SK-N-SH (cell line): ENCODE measurements at regions not wholly inside any gene's neighbourhood (a gene's known extent, or its start where the extent isn't known, plus 50 kb on each side); places are given as distances from the start of the nearest gene placed in this dataset.
"Not testable (repeated sequence)": the region's sequence is repeated elsewhere in the genome, so short reads cannot be mapped to it uniquely, and the experiment has no call there.

Experiments
- CTCF ChIA-PET: fragments of 300-600, 350-600 bp; formaldehyde crosslinking; extraction: SDS; loops from one replicate; lab custom pipeline; 2021; lab: Yijun Ruan, JAX
- POLR2A ChIA-PET: fragments of 350-600 bp; sonication (Branson Sonifier 250); formaldehyde crosslinking; extraction: SDS; loops from one replicate; lab custom pipeline; 2020; ENCODE audit warnings: antibody characterized with exemption, inconsistent platforms; lab: Yijun Ruan, JAX
- DNase-seq: peaks from one replicate; pipeline ENCODE4 v3.0.0; 2012
- H2AFZ ChIP-seq: fragments of 200-600 bp; sonication (generic); 2 replicates; pipeline ENCODE4 v1.8.1; 2016; ENCODE audit warnings: antibody characterized with exemption, mild to moderate bottlenecking, low read depth
- H3F3A ChIP-seq: fragments of 200-600 bp; sonication (generic); replicated peaks from 2 replicates; pipeline ENCODE3; 2016; ENCODE audit warnings: antibody characterized with exemption, mild to moderate bottlenecking; ENCODE audit not compliant: insufficient read depth
- H3K27ac ChIP-seq, 2 experiments: fragments of 200-500 bp in 1 of 2; fragments of 200-600 bp in 1 of 2; sonication (Bioruptor generic) in 1 of 2; sonication (generic), shearing (Covaris generic) in 1 of 2; 2 replicates each; pipeline versions ENCODE4 v1.5.1 to v1.6.1; 2014 to 2016; ENCODE audit warnings: low read depth in 2 of 2, inconsistent platforms in 1 of 2, low read length in 1 of 2, mild to moderate bottlenecking in 1 of 2, mixed read lengths in 1 of 2
- H3K27me3 ChIP-seq: fragments of 200-600 bp; sonication (generic), shearing (Covaris generic); 2 replicates; pipeline ENCODE4 v1.6.1; 2016; ENCODE audit warnings: mixed run types; ENCODE audit not compliant: insufficient read depth
- H3K36me3 ChIP-seq, 2 experiments: fragments of 200-500 bp in 1 of 2; fragments of 200-600 bp in 1 of 2; sonication (Bioruptor generic) in 1 of 2; sonication (generic) in 1 of 2; replicated peaks in 1 of 2; 2 replicates each; pipeline versions ENCODE3 to v1.5.1; 2014 to 2016; ENCODE audit warnings: low read length in 1 of 2, mild to moderate bottlenecking in 1 of 2; ENCODE audit not compliant: insufficient read depth in 2 of 2, control insufficient read depth in 1 of 2
- H3K4me1 ChIP-seq, 2 experiments: fragments of 200-500 bp in 1 of 2; fragments of 200-600 bp in 1 of 2; sonication (Bioruptor generic) in 1 of 2; sonication (generic), shearing (Covaris generic) in 1 of 2; 2 replicates each; pipeline versions ENCODE4 v1.5.1 to v1.6.1; 2014 to 2016; ENCODE audit warnings: low read depth in 1 of 2, low read length in 1 of 2, mixed run types in 1 of 2; ENCODE audit not compliant: insufficient read depth in 2 of 2, control insufficient read depth in 1 of 2
- H3K4me2 ChIP-seq: fragments of 200-600 bp; sonication (generic), shearing (Covaris generic); 2 replicates; pipeline ENCODE4 v1.6.1; 2017; ENCODE audit warnings: mixed run types
- H3K4me3 ChIP-seq, 2 experiments: fragments of 200-500 bp in 1 of 2; fragments of 200-600 bp in 1 of 2; sonication (Bioruptor generic) in 1 of 2; sonication (generic), shearing (Covaris generic) in 1 of 2; 2 replicates each; pipeline versions ENCODE4 v1.5.1 to v1.8.1; 2014 to 2016; ENCODE audit warnings: low read depth in 2 of 2, inconsistent platforms in 1 of 2, low read length in 1 of 2, mild to moderate bottlenecking in 1 of 2, mixed read lengths in 1 of 2, moderate library complexity in 1 of 2
- H3K79me2 ChIP-seq: fragments of 200-600 bp; sonication (generic); 2 replicates; pipeline ENCODE4 v1.8.1; 2017; ENCODE audit warnings: mild to moderate bottlenecking; ENCODE audit not compliant: insufficient read depth
- H3K9ac ChIP-seq: fragments of 200-600 bp; sonication (generic); 2 replicates; pipeline ENCODE4 v1.6.1; 2017; ENCODE audit warnings: mixed run types
- H3K9me2 ChIP-seq: fragments of 200-600 bp; sonication (generic); 2 replicates; pipeline ENCODE4 v1.6.1; 2017; ENCODE audit warnings: mixed run types
- H3K9me3 ChIP-seq: fragments of 200-600 bp; sonication (generic); 2 replicates; pipeline ENCODE4 v1.6.1; 2017; ENCODE audit warnings: mixed run types, mild to moderate bottlenecking, moderate library complexity
- H4K20me1 ChIP-seq: fragments of 200-600 bp; sonication (generic); 2 replicates; pipeline ENCODE4 v1.6.1; 2017; ENCODE audit warnings: mild to moderate bottlenecking, mixed run types; ENCODE audit not compliant: insufficient read depth
- CTCF ChIP-seq: fragments of 200-600 bp; sonication (generic); IDR thresholded peaks from 2 replicates; pipeline ENCODE4 v1.6.1; 2017; ENCODE audit warnings: antibody characterized with exemption, mild to moderate bottlenecking, moderate library complexity
- EZH2phosphoT487 ChIP-seq: fragments of 200-600 bp; sonication (generic); IDR thresholded peaks from 2 replicates; pipeline ENCODE4 v1.6.1; 2017; ENCODE audit warnings: low read depth, mixed run types, mild to moderate bottlenecking, antibody characterized with exemption, moderate library complexity, borderline replicate concordance
- FOXM1 ChIP-seq: IDR thresholded peaks from 2 replicates; pipeline ENCODE4 v1.4.0; 2012; ENCODE audit warnings: low read depth, mild to moderate bottlenecking
- GABPA ChIP-seq: IDR thresholded peaks from 2 replicates; pipeline ENCODE4 v1.4.0; 2012; ENCODE audit warnings: low read depth, mild to moderate bottlenecking
- GATA2 ChIP-seq: sonication (generic); formaldehyde crosslinking; IDR thresholded peaks from 2 replicates; pipeline ENCODE4 v1.5.0; 2020; ENCODE audit warnings: mild to moderate bottlenecking, missing genetic modification reagents
- NFIC ChIP-seq: IDR thresholded peaks from 2 replicates; pipeline ENCODE4 v1.4.0; 2012; ENCODE audit warnings: borderline replicate concordance
- PBX3 ChIP-seq: IDR thresholded peaks from 2 replicates; pipeline ENCODE4; 2012
- SIN3A ChIP-seq: IDR thresholded peaks from 2 replicates; pipeline ENCODE4 v1.6.1; 2012; ENCODE audit warnings: low read depth, mild to moderate bottlenecking, low read length, moderate library complexity, borderline replicate concordance
- TAF1 ChIP-seq: IDR thresholded peaks from 2 replicates; pipeline ENCODE4 v1.6.1; 2012; ENCODE audit warnings: low read depth, mild to moderate bottlenecking, low read length, moderate library complexity, borderline replicate concordance
- YY1 ChIP-seq: IDR thresholded peaks from 2 replicates; pipeline ENCODE4 v1.4.0; 2012; ENCODE audit warnings: low read depth, mild to moderate bottlenecking
- WGBS: methylation state at CpG from one replicate; pipeline ENCODE4 v1.1.6; 2017; ENCODE audit warnings: low lambda C conversion rate; 5-methylcytosine and 5-hydroxymethylcytosine counted together
- TF ChIP-seq, protein P1 (sequence below): IDR thresholded peaks from 2 replicates; pipeline ENCODE4 v1.4.0; 2012; ENCODE audit warnings: low read depth, borderline replicate concordance
- TF ChIP-seq, protein P2 (sequence below): IDR thresholded peaks from 2 replicates; pipeline ENCODE4 v1.4.0; 2012; ENCODE audit warnings: low read depth, borderline replicate concordance

GRCh38 chr18:67451960-67452359 lies 64.6 kb downstream of the DSEL start:
- Histone ChIP-seq H3K27ac (no peak overlapping the region), H3K4me1 (no peaks in the 10 kb centered on the region; a peak in 1 of 4 replicates), H3K9me3 (no peaks in the 10 kb centered on the region), H3K9me2 (no peaks in the 10 kb centered on the region), H3F3A (no peaks in the 10 kb centered on the region), H3K4me2 (no peak overlapping the region), H2AFZ (no peak overlapping the region), H3K9ac (no peak overlapping the region), H3K4me3 (no peak overlapping the region), H3K27me3 (no peaks in the 10 kb centered on the region), H3K36me3 (no peaks in the 10 kb centered on the region), H3K79me2 (no peaks in the 10 kb centered on the region), H4K20me1 (no peaks in the 10 kb centered on the region)
- 60% methylated on average over 2 of the region's 2 CpGs for WGBS
- TF ChIP-seq, protein P1, sequence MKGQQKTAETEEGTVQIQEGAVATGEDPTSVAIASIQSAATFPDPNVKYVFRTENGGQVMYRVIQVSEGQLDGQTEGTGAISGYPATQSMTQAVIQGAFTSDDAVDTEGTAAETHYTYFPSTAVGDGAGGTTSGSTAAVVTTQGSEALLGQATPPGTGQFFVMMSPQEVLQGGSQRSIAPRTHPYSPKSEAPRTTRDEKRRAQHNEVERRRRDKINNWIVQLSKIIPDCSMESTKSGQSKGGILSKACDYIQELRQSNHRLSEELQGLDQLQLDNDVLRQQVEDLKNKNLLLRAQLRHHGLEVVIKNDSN = no peak
- no peak for TF ChIP-seq PBX3
- DNase-seq = no peak
- ChIA-PET POLR2A (no interaction called here), CTCF (no interaction called here)

- H3F3A ChIP-seq, H3K9me2 ChIP-seq, H3K79me2 ChIP-seq, H4K20me1 ChIP-seq, POLR2A ChIA-PET, CTCF ChIA-PET, H3K9ac ChIP-seq, H2AFZ ChIP-seq, H3K4me1 ChIP-seq, H3K4me3 ChIP-seq, DNase-seq, H3K27ac ChIP-seq, H3K36me3 ChIP-seq, H3K9me3 ChIP-seq, H3K4me2 ChIP-seq, H3K27me3 ChIP-seq: not testable (repeated sequence)
- WGBS = 33% methylated on average over 6 of the region's 10 CpGs
Measured at GRCh38 chr18:67451101-67451500, 65.4 kb downstream of the DSEL start.

GRCh38 chr18:67433971-67434370 lies 82.5 kb downstream of the DSEL start:
- POLR2A ChIA-PET = no interaction called here
- Histone ChIP-seq H3K4me2 (no peak overlapping the region), H3K27ac (no peak overlapping the region), H3K9me2 (no peaks in the 10 kb centered on the region), H3F3A (peaks cover 12% of the 10 kb centered on the region), H2AFZ (no peak overlapping the region), H3K79me2 (no peaks in the 10 kb centered on the region), H3K9ac (no peak overlapping the region), H3K36me3 (peaks cover 0 to 5% of the 10 kb centered on the region in 2 experiments), H3K9me3 (no peaks in the 10 kb centered on the region), H3K4me3 (no peak overlapping the region), H4K20me1 (no peaks in the 10 kb centered on the region), H3K27me3 (no peaks in the 10 kb centered on the region), H3K4me1 (0 out of 4 replicates have a peak, but pooled peaks cover 0 to 3% of the 10 kb centered on the region in 2 experiments)
- CTCF ChIA-PET = interaction anchor here (1.0 kb wide), 1 partner anchor 46 kb away, joined by 3 read pairs; no protein-coding TSS in a partner anchor
- no peak for DNase-seq
- WGBS = 92% methylated on average over 5 of the region's 5 CpGs
- no peak for TF ChIP-seq PBX3
- TF ChIP-seq FOXM1 = no peak
- no peak for TF ChIP-seq GABPA
- TF ChIP-seq SIN3A = no peak
- TF ChIP-seq GATA2 (CRISPR knock-in tag) = no peak
- TF ChIP-seq CTCF = no peak
- TF ChIP-seq YY1 = no peak
- TF ChIP-seq TAF1 = no peak
- TF ChIP-seq NFIC = no peak
- TF ChIP-seq, protein P2, sequence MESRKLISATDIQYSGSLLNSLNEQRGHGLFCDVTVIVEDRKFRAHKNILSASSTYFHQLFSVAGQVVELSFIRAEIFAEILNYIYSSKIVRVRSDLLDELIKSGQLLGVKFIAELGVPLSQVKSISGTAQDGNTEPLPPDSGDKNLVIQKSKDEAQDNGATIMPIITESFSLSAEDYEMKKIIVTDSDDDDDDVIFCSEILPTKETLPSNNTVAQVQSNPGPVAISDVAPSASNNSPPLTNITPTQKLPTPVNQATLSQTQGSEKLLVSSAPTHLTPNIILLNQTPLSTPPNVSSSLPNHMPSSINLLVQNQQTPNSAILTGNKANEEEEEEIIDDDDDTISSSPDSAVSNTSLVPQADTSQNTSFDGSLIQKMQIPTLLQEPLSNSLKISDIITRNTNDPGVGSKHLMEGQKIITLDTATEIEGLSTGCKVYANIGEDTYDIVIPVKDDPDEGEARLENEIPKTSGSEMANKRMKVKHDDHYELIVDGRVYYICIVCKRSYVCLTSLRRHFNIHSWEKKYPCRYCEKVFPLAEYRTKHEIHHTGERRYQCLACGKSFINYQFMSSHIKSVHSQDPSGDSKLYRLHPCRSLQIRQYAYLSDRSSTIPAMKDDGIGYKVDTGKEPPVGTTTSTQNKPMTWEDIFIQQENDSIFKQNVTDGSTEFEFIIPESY = no peak
- no peak for TF ChIP-seq EZH2phosphoT487
- TF ChIP-seq, protein P1 = no peak
